GM12878 (cell line): ENCODE measurements at regions not wholly inside any gene's neighbourhood (a gene's known extent, or its start where the extent isn't known, plus 50 kb on each side); places are given as distances from the start of the nearest gene placed in this dataset.

Experiments used
- ATAC-seq: fragments of 200-7000 bp; cut with Tn5 transposase; 3 replicates; pipeline ENCODE4 v1.9.1; 2020; ENCODE audit warnings: mild to moderate bottlenecking, moderate library complexity
- BruUV-seq: library from RNA; stranded (reverse); fragments of 400-500 nt; replicated peaks from 2 replicates; lab custom pipeline; 2021; lab: Mats Ljungman, UMichigan
- CTCF ChIA-PET: fragments of 300-600 bp; sonication (Branson Sonifier 250); formaldehyde crosslinking; extraction: SDS; loops from one replicate; lab custom pipeline; 2021; ENCODE audit warnings: inconsistent platforms; lab: Yijun Ruan, JAX
- POLR2A ChIA-PET: fragments of 350-600 bp; formaldehyde crosslinking; extraction: SDS; loops from one replicate; lab custom pipeline; 2021; ENCODE audit warnings: inconsistent platforms; lab: Charles Lee
- RAD21 ChIA-PET: fragments of 300-600 bp; sonication (Branson Sonifier 250); formaldehyde crosslinking; loops from one replicate; lab custom pipeline; 2023; ENCODE audit warnings: antibody characterized with exemption; ENCODE audit not compliant: unreplicated experiment; lab: Charles Lee
- SMC1A ChIA-PET: fragments of 300-600 bp; sonication (Branson Sonifier 250); formaldehyde crosslinking; loops from one replicate; lab custom pipeline; 2023; ENCODE audit not compliant: unreplicated experiment, uncharacterized antibody; lab: Charles Lee
- DNase-seq: peaks from one replicate; pipeline ENCODE4 v3.0.0-alpha.2; 2011; ENCODE audit warnings: low read depth, low spot score
- FAIRE-seq: peaks from 3 replicates; lab custom pipeline; 2011; peaks lifted over from hg19 to GRCh38; lab: Jason Lieb, UNC
- H2AFZ ChIP-seq: 2 replicates; pipeline ENCODE4 v1.6.0; 2011; ENCODE audit warnings: low read depth, low read length, control low read depth; ENCODE audit not compliant: control insufficient read depth
- H3K27ac ChIP-seq: 2 replicates; pipeline ENCODE4 v1.5.1; 2011; ENCODE audit warnings: control low read depth; ENCODE audit not compliant: control insufficient read depth, insufficient read depth
- H3K27me3 ChIP-seq, 2 experiments: replicated peaks in 1 of 2; 2 replicates each; pipeline versions ENCODE4 v1.6.0 to v1.6.1; 2011; ENCODE audit warnings: low read length in 1 of 2; ENCODE audit not compliant: control insufficient read depth in 2 of 2, insufficient read depth in 2 of 2
- H3K36me3 ChIP-seq, 2 experiments: 2 replicates each; pipeline ENCODE4 v1.5.1; 2011; ENCODE audit warnings: low read length in 1 of 2; ENCODE audit not compliant: control insufficient read depth in 2 of 2, insufficient read depth in 2 of 2
- H3K4me1 ChIP-seq: 2 replicates; pipeline ENCODE4 v1.6.1; 2011; ENCODE audit warnings: mild to moderate bottlenecking, low read length, moderate library complexity, mixed read lengths; ENCODE audit not compliant: control insufficient read depth, insufficient read depth
- H3K4me2 ChIP-seq: 2 replicates; pipeline ENCODE4 v1.6.0; 2011; ENCODE audit warnings: control low read depth; ENCODE audit not compliant: control insufficient read depth, insufficient read depth
- H3K4me3 ChIP-seq: fragments of 200-600 bp; sonication (generic); 2 replicates; pipeline ENCODE4 v1.5.1; 2016
- H3K79me2 ChIP-seq: 2 replicates; pipeline ENCODE4 v1.6.0; 2011; ENCODE audit warnings: low read length; ENCODE audit not compliant: control insufficient read depth, insufficient read depth
- H3K9ac ChIP-seq: 2 replicates; pipeline ENCODE4 v1.8.0; 2011; ENCODE audit warnings: low read length, control low read depth, mixed read lengths; ENCODE audit not compliant: control insufficient read depth, insufficient read depth
- H3K9me3 ChIP-seq: replicated peaks from 3 replicates; pipeline ENCODE4 v1.5.1; 2011; ENCODE audit warnings: mild to moderate bottlenecking, low read length; ENCODE audit not compliant: control insufficient read depth, insufficient read depth
- H4K20me1 ChIP-seq: 2 replicates; pipeline ENCODE4 v1.6.0; 2011; ENCODE audit not compliant: control insufficient read depth, insufficient read depth
- FOS ChIP-seq: IDR thresholded peaks from 3 replicates; pipeline ENCODE4 v1.6.1; 2011; ENCODE audit warnings: borderline replicate concordance; ENCODE audit not compliant: insufficient read length; ENCODE audit errors: extremely low read depth
- HDAC2 ChIP-seq: fragments of 200-600 bp; sonication (generic); IDR thresholded peaks from 2 replicates; pipeline ENCODE4 v1.6.1; 2017
- HDGF ChIP-seq: fragments of 450-650 bp; IDR thresholded peaks from 2 replicates; pipeline ENCODE4 v1.6.1; 2016; ENCODE audit warnings: antibody characterized with exemption
- SMARCA5 ChIP-seq: fragments of 450-650 bp; IDR thresholded peaks from 2 replicates; pipeline ENCODE4 v1.6.1; 2017; ENCODE audit warnings: mild to moderate bottlenecking
- SP1 ChIP-seq: IDR thresholded peaks from one replicate; pipeline ENCODE4 v1.6.1; 2011; ENCODE audit warnings: low read depth, low read length
- SREBF1 ChIP-seq: IDR thresholded peaks from 2 replicates; pipeline ENCODE4 v1.6.1; 2012; ENCODE audit warnings: mild to moderate bottlenecking, low read length
- WRNIP1 ChIP-seq: IDR thresholded peaks from 2 replicates; pipeline ENCODE4 v1.6.1; 2011; ENCODE audit warnings: low read depth, low read length, improper control_type of control experiment, borderline replicate concordance
- WGBS: methylation state at CpG from one replicate; pipeline ENCODE4 v1.1.6; 2016; ENCODE audit warnings: low lambda C conversion rate; ENCODE audit not compliant: insufficient replicate concordance, insufficient coverage; ENCODE audit errors: missing lambda C conversion rate; 5-methylcytosine and 5-hydroxymethylcytosine counted together
- in situ Hi-C: fragments of 300-500 bp; cut with MboI; formaldehyde crosslinking; loops from 9 replicates; pipeline ENCODE4 v1.14.3; 2018; ENCODE audit warnings: mixed read lengths
- intact Hi-C: fragments of 100-400 bp; cut with micrococcal nuclease; formaldehyde crosslinking; loops from one replicate; pipeline ENCODE4 v1.14.2; 2022; ENCODE audit not compliant: unreplicated experiment
- TF ChIP-seq, protein P1 (sequence below): fragments of 450-650 bp; IDR thresholded peaks from 2 replicates; pipeline ENCODE4 v1.6.1; 2016; ENCODE audit warnings: mild to moderate bottlenecking
- TF ChIP-seq, protein P2 (sequence below): fragments of 450-650 bp; IDR thresholded peaks from 2 replicates; pipeline ENCODE4 v1.6.1; 2018; ENCODE audit warnings: mild to moderate bottlenecking, low read depth, moderate library complexity; ENCODE audit not compliant: partially characterized antibody
- TF ChIP-seq, protein P3 (sequence below): fragments of 150-350 bp; IDR thresholded peaks from 2 replicates; pipeline ENCODE4 v1.6.1; 2016; ENCODE audit warnings: low read depth, low read length
- TF ChIP-seq, protein P4 (sequence below): fragments of 450-650 bp; IDR thresholded peaks from 2 replicates; pipeline ENCODE4 v1.6.1; 2017; ENCODE audit warnings: mild to moderate bottlenecking, moderate library complexity

DNA sequence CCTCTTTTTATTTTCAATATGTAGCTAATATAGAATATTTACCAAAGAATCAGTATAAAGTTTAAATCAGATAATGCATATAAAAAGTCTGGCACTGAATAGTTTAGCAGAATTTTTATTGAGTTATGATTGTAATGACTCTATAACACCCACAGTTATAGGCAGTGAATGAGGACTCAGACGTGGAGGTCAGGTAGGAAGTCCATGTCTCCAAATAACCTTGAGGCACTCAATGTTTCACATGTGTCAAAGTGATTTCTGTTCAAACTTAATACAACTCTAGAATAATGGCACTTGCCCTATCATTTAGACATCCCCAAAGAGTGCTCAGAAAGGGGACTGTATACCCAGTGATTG lies 332.1 kb downstream of the BMPER start (continued):
- TF ChIP-seq, protein P1, sequence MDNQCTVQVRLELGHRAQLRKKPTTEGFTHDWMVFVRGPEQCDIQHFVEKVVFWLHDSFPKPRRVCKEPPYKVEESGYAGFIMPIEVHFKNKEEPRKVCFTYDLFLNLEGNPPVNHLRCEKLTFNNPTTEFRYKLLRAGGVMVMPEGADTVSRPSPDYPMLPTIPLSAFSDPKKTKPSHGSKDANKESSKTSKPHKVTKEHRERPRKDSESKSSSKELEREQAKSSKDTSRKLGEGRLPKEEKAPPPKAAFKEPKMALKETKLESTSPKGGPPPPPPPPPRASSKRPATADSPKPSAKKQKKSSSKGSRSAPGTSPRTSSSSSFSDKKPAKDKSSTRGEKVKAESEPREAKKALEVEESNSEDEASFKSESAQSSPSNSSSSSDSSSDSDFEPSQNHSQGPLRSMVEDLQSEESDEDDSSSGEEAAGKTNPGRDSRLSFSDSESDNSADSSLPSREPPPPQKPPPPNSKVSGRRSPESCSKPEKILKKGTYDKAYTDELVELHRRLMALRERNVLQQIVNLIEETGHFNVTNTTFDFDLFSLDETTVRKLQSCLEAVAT: no peak
- TF ChIP-seq HDGF (no peak), SP1 (no peak), SREBF1 (no peak), FOS (no peak)
- TF ChIP-seq, protein P2, sequence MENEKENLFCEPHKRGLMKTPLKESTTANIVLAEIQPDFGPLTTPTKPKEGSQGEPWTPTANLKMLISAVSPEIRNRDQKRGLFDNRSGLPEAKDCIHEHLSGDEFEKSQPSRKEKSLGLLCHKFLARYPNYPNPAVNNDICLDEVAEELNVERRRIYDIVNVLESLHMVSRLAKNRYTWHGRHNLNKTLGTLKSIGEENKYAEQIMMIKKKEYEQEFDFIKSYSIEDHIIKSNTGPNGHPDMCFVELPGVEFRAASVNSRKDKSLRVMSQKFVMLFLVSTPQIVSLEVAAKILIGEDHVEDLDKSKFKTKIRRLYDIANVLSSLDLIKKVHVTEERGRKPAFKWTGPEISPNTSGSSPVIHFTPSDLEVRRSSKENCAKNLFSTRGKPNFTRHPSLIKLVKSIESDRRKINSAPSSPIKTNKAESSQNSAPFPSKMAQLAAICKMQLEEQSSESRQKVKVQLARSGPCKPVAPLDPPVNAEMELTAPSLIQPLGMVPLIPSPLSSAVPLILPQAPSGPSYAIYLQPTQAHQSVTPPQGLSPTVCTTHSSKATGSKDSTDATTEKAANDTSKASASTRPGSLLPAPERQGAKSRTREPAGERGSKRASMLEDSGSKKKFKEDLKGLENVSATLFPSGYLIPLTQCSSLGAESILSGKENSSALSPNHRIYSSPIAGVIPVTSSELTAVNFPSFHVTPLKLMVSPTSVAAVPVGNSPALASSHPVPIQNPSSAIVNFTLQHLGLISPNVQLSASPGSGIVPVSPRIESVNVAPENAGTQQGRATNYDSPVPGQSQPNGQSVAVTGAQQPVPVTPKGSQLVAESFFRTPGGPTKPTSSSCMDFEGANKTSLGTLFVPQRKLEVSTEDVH: no peak

DNA sequence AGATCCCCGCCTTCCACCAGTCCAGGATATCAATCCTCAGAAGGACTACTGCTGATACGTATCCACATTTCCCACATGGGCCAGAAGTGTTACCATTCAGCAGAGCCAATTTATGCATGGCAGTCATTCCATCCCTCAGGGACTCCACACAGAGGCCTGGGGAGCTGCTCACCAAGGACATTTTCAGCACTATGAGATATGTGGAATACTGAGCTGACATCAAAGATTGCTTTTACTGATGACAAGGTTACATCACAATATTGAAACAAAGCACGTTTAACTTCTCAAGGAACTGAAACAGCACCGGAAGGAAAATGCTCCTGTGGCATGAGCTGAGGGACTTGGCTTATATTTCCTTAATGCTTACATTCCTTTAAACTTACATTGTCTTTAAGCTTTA lies 335.1 kb downstream of the BMPER start:
- FAIRE-seq: no peak
- no peak overlapping the region for H3K27ac ChIP-seq
- 67% methylated on average over 4 of the region's 4 CpGs for WGBS
- no peaks in the 10 kb centered on the region for H4K20me1 ChIP-seq
- H3K9me3 ChIP-seq: no peaks in the 10 kb centered on the region
- H3K4me3 ChIP-seq: no peak overlapping the region
- no peak for ATAC-seq
- DNase-seq: no peak
- ChIA-PET SMC1A (no interaction called here), POLR2A (no interaction called here), CTCF (no interaction called here), RAD21 (interaction anchor here (0.6 kb wide), 1 partner anchor 20 kb away, joined by 3 read pairs; no protein-coding TSS in a partner anchor)
- no peaks in the 10 kb centered on the region for H3K4me1 ChIP-seq
- no peak overlapping the region for H3K4me2 ChIP-seq
- H3K79me2 ChIP-seq: no peaks in the 10 kb centered on the region
- H2AFZ ChIP-seq: no peak overlapping the region
- intact Hi-C loops: no loop called here
- BruUV-seq: no TSS peak
- in situ Hi-C loops: no loop called here
- H3K36me3 ChIP-seq: no peaks in the 10 kb centered on the region
- no peaks in the 10 kb centered on the region for H3K27me3 ChIP-seq
- H3K9ac ChIP-seq: no peak overlapping the region
- TF ChIP-seq, protein P3, sequence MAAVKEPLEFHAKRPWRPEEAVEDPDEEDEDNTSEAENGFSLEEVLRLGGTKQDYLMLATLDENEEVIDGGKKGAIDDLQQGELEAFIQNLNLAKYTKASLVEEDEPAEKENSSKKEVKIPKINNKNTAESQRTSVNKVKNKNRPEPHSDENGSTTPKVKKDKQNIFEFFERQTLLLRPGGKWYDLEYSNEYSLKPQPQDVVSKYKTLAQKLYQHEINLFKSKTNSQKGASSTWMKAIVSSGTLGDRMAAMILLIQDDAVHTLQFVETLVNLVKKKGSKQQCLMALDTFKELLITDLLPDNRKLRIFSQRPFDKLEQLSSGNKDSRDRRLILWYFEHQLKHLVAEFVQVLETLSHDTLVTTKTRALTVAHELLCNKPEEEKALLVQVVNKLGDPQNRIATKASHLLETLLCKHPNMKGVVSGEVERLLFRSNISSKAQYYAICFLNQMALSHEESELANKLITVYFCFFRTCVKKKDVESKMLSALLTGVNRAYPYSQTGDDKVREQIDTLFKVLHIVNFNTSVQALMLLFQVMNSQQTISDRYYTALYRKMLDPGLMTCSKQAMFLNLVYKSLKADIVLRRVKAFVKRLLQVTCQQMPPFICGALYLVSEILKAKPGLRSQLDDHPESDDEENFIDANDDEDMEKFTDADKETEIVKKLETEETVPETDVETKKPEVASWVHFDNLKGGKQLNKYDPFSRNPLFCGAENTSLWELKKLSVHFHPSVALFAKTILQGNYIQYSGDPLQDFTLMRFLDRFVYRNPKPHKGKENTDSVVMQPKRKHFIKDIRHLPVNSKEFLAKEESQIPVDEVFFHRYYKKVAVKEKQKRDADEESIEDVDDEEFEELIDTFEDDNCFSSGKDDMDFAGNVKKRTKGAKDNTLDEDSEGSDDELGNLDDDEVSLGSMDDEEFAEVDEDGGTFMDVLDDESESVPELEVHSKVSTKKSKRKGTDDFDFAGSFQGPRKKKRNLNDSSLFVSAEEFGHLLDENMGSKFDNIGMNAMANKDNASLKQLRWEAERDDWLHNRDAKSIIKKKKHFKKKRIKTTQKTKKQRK: no peak
- TF ChIP-seq HDAC2 (no peak), SMARCA5 (no peak), WRNIP1 (no peak)
- TF ChIP-seq, protein P4, sequence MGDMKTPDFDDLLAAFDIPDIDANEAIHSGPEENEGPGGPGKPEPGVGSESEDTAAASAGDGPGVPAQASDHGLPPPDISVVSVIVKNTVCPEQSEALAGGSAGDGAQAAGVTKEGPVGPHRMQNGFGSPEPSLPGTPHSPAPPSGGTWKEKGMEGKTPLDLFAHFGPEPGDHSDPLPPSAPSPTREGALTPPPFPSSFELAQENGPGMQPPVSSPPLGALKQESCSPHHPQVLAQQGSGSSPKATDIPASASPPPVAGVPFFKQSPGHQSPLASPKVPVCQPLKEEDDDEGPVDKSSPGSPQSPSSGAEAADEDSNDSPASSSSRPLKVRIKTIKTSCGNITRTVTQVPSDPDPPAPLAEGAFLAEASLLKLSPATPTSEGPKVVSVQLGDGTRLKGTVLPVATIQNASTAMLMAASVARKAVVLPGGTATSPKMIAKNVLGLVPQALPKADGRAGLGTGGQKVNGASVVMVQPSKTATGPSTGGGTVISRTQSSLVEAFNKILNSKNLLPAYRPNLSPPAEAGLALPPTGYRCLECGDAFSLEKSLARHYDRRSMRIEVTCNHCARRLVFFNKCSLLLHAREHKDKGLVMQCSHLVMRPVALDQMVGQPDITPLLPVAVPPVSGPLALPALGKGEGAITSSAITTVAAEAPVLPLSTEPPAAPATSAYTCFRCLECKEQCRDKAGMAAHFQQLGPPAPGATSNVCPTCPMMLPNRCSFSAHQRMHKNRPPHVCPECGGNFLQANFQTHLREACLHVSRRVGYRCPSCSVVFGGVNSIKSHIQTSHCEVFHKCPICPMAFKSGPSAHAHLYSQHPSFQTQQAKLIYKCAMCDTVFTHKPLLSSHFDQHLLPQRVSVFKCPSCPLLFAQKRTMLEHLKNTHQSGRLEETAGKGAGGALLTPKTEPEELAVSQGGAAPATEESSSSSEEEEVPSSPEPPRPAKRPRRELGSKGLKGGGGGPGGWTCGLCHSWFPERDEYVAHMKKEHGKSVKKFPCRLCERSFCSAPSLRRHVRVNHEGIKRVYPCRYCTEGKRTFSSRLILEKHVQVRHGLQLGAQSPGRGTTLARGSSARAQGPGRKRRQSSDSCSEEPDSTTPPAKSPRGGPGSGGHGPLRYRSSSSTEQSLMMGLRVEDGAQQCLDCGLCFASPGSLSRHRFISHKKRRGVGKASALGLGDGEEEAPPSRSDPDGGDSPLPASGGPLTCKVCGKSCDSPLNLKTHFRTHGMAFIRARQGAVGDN: no peak
